ENCODE measurements at regions not wholly inside any gene's neighbourhood (a gene's known extent, or its start where the extent isn't known, plus 50 kb on each side); places are given as distances from the start of the nearest gene placed in this dataset.

DNA sequence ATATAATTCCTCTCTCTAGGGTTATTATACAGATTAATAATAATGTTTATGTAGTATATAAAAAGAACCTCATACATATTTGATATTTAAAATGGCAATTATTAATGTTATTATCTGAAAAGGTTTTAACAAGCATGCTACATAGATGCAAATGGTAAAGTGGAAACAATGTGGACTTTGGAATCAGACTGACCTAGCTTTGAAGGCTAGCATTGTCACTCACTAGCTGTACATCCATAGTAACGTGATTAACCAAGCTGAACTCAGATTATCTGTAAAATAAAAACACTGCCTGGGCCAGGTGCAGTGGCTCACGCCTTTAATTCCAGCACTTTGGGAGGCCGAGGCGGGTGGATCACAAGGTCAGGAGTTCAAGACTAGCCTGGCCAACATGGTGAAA lies 233.7 kb upstream of the SPRY1 start:
- DNase-seq: no peak
- no peak overlapping the region for H3K4me3 ChIP-seq
- H3K9me3 ChIP-seq: no peaks in the 10 kb centered on the region
- H3K36me3 ChIP-seq: no peaks in the 10 kb centered on the region
- no peak overlapping the region for H3K27ac ChIP-seq
- no peaks in the 10 kb centered on the region for H3K4me1 ChIP-seq
- intact Hi-C loops (cut with DNase I): no loop called here
- no peak for ATAC-seq
- no peaks in the 10 kb centered on the region for H3K27me3 ChIP-seq (ENCODE audit: low read depth)
- TF ChIP-seq, protein P1, sequence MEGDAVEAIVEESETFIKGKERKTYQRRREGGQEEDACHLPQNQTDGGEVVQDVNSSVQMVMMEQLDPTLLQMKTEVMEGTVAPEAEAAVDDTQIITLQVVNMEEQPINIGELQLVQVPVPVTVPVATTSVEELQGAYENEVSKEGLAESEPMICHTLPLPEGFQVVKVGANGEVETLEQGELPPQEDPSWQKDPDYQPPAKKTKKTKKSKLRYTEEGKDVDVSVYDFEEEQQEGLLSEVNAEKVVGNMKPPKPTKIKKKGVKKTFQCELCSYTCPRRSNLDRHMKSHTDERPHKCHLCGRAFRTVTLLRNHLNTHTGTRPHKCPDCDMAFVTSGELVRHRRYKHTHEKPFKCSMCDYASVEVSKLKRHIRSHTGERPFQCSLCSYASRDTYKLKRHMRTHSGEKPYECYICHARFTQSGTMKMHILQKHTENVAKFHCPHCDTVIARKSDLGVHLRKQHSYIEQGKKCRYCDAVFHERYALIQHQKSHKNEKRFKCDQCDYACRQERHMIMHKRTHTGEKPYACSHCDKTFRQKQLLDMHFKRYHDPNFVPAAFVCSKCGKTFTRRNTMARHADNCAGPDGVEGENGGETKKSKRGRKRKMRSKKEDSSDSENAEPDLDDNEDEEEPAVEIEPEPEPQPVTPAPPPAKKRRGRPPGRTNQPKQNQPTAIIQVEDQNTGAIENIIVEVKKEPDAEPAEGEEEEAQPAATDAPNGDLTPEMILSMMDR (IDR thresholded peaks at IDR 0.05): no peak

DNA sequence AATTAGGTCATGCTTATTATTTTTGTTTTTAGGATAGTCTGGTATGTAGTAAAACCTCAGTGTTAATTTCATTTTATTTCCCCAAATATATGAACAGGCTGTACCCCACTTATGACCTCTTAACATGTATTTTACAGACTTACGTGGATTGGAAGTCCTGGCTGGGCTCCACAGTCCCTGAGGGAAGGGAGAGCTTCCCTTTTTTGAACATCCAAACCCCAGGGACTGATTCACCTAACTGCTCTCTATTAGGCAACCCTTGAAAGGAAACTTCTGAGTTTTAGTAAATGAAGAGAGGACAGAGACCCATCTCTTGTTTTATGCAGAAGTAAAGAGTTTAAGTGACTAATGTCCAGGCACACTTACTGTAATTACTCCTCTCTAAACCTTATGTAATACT lies 233.1 kb upstream of the SPRY1 start:
- Histone ChIP-seq H3K4me1 (no peaks in the 10 kb centered on the region), H3K9me3 (no peaks in the 10 kb centered on the region), H3K27me3 (ENCODE audit: low read depth) (no peaks in the 10 kb centered on the region), H3K36me3 (no peaks in the 10 kb centered on the region), H3K4me3 (no peak overlapping the region), H3K27ac (no peak overlapping the region)
- intact Hi-C loops (cut with DNase I): no loop called here
- ATAC-seq: no peak
- DNase-seq: no peak
- TF ChIP-seq, protein P1 (IDR thresholded peaks at IDR 0.05): no peak

DNA sequence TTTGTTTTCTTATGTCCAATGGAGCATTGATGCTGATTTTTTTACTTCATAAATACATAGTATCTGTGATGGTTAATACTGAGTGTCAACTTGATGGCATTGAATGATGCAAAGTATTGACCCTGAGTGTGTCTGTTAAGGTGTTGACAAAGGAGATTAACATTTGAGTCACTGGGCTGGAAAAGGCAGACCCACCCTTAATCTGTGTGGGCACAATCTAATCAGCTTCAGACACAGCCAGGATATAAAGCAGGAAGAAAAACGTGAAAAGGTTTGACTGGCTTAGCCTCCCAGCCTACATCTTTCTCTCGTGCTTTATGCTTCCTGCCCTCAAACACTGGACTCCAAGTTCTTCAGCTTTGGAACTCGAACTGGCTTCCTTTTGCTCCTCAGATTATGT lies 230.6 kb upstream of the SPRY1 start:
- no peaks in the 10 kb centered on the region for H3K4me1 ChIP-seq
- H3K9me3 ChIP-seq: no peaks in the 10 kb centered on the region
- no peaks in the 10 kb centered on the region for H3K27me3 ChIP-seq (ENCODE audit: low read depth)
- DNase-seq (no peak), ATAC-seq (no peak)
- H3K4me3 ChIP-seq: no peak overlapping the region
- TF ChIP-seq, protein P1 (IDR thresholded peaks at IDR 0.05): no peak
- H3K27ac ChIP-seq: no peak overlapping the region
- intact Hi-C loops (cut with DNase I): no loop called here
- H3K36me3 ChIP-seq: no peaks in the 10 kb centered on the region

DNA sequence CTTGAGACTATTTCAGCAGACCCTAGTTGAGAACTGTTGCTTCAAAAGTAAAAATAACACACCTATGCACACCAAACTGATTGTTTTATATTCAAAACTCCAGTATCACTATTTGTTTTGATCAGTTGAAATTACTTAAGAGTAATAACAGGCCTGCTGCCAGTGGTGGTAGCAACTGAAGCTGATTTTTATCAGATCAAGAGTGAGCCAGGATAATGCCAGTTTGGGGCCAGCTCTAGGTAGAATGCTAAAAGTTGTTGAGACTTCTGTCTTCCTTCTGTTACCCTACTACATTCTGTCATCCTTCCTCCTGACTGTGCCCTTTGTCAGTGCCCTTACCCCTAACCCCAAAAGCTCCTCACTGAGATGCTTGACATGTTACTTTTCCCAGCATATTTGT lies 228.7 kb upstream of the SPRY1 start:
- intact Hi-C loops (cut with DNase I): no loop called here
- Histone ChIP-seq H3K4me3 (no peak overlapping the region), H3K27me3 (ENCODE audit: low read depth) (no peaks in the 10 kb centered on the region), H3K27ac (no peak overlapping the region), H3K4me1 (no peaks in the 10 kb centered on the region), H3K9me3 (no peaks in the 10 kb centered on the region), H3K36me3 (no peaks in the 10 kb centered on the region)
- TF ChIP-seq, protein P1 (IDR thresholded peaks at IDR 0.05): no peak
- ATAC-seq (no peak), DNase-seq (no peak)

DNA sequence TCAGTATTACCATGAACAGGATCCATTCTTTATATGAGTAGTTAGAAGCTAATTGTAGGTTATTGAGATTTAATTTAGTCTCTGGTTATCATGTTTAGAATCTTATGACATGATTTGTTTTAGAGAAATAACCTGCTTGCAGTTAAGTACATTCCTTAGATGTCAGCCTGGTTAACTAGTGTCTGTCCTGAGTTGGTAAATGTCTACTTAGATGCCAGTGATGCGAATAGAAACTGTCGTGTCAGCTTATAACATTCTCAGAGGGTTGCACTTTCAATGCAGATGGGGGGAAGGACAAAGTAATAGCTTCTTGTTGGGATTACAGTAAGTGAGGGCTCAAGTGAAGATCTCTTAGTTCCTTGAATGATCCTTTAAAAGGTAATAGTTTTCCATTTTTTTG lies 227.8 kb upstream of the SPRY1 start:
- Histone ChIP-seq H3K27me3 (ENCODE audit: low read depth) (no peaks in the 10 kb centered on the region), H3K9me3 (no peaks in the 10 kb centered on the region), H3K4me3 (no peak overlapping the region), H3K27ac (no peak overlapping the region), H3K36me3 (no peaks in the 10 kb centered on the region), H3K4me1 (no peaks in the 10 kb centered on the region)
- TF ChIP-seq, protein P1 (IDR thresholded peaks at IDR 0.05): no peak
- intact Hi-C loops (cut with DNase I): no loop called here
- DNase-seq (no peak), ATAC-seq (no peak)

DNA sequence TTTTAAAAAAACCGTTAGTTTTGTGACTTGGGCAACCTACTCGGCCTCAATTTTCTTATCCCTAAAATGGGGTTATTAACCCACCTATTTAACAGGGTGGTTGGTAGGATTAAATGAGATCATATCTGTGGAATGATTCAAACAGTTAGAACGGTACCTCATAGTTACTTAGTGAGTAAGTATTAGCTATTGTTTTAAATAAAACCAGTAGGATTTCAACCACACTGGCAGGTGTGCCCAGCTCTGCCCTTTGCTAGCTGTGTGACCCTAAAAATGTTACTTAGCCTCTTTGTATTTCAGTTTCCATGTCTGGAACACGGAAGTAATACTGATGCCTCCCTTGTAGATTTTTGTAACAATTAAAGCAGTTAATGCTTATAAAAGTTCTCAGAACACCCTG lies 225.8 kb upstream of the SPRY1 start:
- Histone ChIP-seq H3K4me3 (no peak overlapping the region), H3K4me1 (no peaks in the 10 kb centered on the region), H3K9me3 (no peaks in the 10 kb centered on the region), H3K27me3 (ENCODE audit: low read depth) (no peaks in the 10 kb centered on the region), H3K36me3 (no peaks in the 10 kb centered on the region), H3K27ac (no peak overlapping the region)
- intact Hi-C loops (cut with DNase I): no loop called here
- DNase-seq: no peak
- TF ChIP-seq, protein P1 (IDR thresholded peaks at IDR 0.05): no peak
- ATAC-seq: no peak

Measured in lower lobe of right lung (tissue), 2 donors.